ENCODE measurements at regions not wholly inside any gene's neighbourhood (a gene's known extent, or its start where the extent isn't known, plus 50 kb on each side); places are given as distances from the start of the nearest gene placed in this dataset.

DNA sequence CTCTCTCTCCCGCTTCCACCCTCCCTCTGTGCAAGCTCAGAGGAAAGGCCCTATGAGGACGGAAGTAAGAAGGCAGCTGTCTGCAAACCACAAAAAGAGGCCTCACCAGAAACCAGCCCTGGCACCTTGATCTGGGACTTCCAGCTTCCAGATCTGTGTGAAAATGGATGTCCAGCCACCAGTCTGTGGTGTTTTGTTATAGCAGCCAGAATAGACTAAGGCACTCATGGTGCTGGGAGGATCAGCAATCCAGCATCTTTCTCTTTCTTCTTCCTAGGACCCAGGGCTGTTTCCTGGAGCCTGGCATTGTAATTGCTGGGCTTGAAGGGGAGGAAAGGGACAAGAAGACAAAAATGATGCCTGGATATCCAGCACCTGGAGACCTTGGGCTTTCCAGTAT lies 122.5 kb downstream of the SOCS6 start:
- Histone ChIP-seq H3K4me2 (ENCODE audit: low read length) (no peak overlapping the region), H3K9ac (ENCODE audit: low read length) (no peak overlapping the region), H3K9me2 (ENCODE audit: insufficient read depth) (no peaks in the 10 kb centered on the region), H3K9me3 (ENCODE audit: control insufficient read depth in 1 of 2, insufficient read depth in 1 of 2, low read depth in 1 of 2, low read length in 2 of 2) (no peaks in the 10 kb centered on the region), H2AFZ (ENCODE audit: low read depth, low read length, poor library complexity, severe bottlenecking) (no peak overlapping the region), H3K27ac (ENCODE audit: low read depth, low read length) (no peak overlapping the region), H4K20me1 (ENCODE audit: insufficient read depth) (no peaks in the 10 kb centered on the region), H3K79me2 (ENCODE audit: insufficient read depth, low read length) (no peaks in the 10 kb centered on the region), H3K36me3 (ENCODE audit: control insufficient read depth in 1 of 2, insufficient read depth in 2 of 2, low read length in 2 of 2) (no peaks in the 10 kb centered on the region), H3K4me1 (ENCODE audit: control insufficient read depth in 1 of 2, insufficient read depth in 2 of 2, low read length in 2 of 2) (peaks cover 18 to 42% of the 10 kb centered on the region in 2 experiments), H3K27me3 (ENCODE audit: insufficient read depth, low read length) (no peaks in the 10 kb centered on the region), H3K4me3 (replicated peaks in 1 of 2; ENCODE audit: low read depth in 1 of 2, low read length in 2 of 2) (no peak overlapping the region)
- no peak for DNase-seq (ENCODE audit: low read depth, low spot score)
- ChIA-PET CTCF (no interaction called here), POLR2A (no interaction called here), RAD21 (ENCODE audit: low non-redundant PET in 1 of 2, low total read pairs in 2 of 2, uncharacterized antibody in 2 of 2, unreplicated experiment in 2 of 2) (no interaction called here)
- no peak for ATAC-seq
- TF ChIP-seq EZH2phosphoT487 (IDR thresholded peaks at IDR 0.05; ENCODE audit: borderline replicate concordance) (no peak), EZH2 (IDR thresholded peaks at IDR 0.05) (no peak), CEBPB (IDR thresholded peaks at IDR 0.05; ENCODE audit: low read depth) (no peak), JUND (IDR thresholded peaks at IDR 0.05) (no peak), POLR2AphosphoS5 (IDR thresholded peaks at IDR 0.05; ENCODE audit: low read depth, low read length) (no peak), ZFX (IDR thresholded peaks at IDR 0.05) (no peak), SP1 (IDR thresholded peaks at IDR 0.05; ENCODE audit: low read depth) (no peak), TCF7L2 (IDR thresholded peaks at IDR 0.05; ENCODE audit: borderline replicate concordance, extremely low read depth, insufficient read depth, insufficient read length) (no peak), ZNF274 (IDR thresholded peaks at IDR 0.05; ENCODE audit: low read depth, low read length) (no peak), EGR1 (IDR thresholded peaks at IDR 0.05; ENCODE audit: low read depth) (no peak)
- TF ChIP-seq, protein P1, sequence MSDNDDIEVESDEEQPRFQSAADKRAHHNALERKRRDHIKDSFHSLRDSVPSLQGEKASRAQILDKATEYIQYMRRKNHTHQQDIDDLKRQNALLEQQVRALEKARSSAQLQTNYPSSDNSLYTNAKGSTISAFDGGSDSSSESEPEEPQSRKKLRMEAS (IDR thresholded peaks at IDR 0.05) = no peak
- TF ChIP-seq, protein P2, sequence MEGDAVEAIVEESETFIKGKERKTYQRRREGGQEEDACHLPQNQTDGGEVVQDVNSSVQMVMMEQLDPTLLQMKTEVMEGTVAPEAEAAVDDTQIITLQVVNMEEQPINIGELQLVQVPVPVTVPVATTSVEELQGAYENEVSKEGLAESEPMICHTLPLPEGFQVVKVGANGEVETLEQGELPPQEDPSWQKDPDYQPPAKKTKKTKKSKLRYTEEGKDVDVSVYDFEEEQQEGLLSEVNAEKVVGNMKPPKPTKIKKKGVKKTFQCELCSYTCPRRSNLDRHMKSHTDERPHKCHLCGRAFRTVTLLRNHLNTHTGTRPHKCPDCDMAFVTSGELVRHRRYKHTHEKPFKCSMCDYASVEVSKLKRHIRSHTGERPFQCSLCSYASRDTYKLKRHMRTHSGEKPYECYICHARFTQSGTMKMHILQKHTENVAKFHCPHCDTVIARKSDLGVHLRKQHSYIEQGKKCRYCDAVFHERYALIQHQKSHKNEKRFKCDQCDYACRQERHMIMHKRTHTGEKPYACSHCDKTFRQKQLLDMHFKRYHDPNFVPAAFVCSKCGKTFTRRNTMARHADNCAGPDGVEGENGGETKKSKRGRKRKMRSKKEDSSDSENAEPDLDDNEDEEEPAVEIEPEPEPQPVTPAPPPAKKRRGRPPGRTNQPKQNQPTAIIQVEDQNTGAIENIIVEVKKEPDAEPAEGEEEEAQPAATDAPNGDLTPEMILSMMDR (IDR thresholded peaks at IDR 0.05 in 2 of 3, conservative IDR thresholded peaks at IDR 0.05 in 1 of 3; ENCODE audit: borderline replicate concordance in 1 of 3, insufficient read depth in 1 of 3, low read depth in 2 of 3, low read length in 2 of 3) = no peak
- TF ChIP-seq, protein P3, sequence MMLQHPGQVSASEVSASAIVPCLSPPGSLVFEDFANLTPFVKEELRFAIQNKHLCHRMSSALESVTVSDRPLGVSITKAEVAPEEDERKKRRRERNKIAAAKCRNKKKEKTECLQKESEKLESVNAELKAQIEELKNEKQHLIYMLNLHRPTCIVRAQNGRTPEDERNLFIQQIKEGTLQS (IDR thresholded peaks at IDR 0.05) = no peak
- TF ChIP-seq, protein P4, sequence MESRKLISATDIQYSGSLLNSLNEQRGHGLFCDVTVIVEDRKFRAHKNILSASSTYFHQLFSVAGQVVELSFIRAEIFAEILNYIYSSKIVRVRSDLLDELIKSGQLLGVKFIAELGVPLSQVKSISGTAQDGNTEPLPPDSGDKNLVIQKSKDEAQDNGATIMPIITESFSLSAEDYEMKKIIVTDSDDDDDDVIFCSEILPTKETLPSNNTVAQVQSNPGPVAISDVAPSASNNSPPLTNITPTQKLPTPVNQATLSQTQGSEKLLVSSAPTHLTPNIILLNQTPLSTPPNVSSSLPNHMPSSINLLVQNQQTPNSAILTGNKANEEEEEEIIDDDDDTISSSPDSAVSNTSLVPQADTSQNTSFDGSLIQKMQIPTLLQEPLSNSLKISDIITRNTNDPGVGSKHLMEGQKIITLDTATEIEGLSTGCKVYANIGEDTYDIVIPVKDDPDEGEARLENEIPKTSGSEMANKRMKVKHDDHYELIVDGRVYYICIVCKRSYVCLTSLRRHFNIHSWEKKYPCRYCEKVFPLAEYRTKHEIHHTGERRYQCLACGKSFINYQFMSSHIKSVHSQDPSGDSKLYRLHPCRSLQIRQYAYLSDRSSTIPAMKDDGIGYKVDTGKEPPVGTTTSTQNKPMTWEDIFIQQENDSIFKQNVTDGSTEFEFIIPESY (IDR thresholded peaks at IDR 0.05; ENCODE audit: extremely low read depth, insufficient replicate concordance, low read length) = no peak
- BruUV-seq (replicated peaks) = no TSS peak
- intact Hi-C loops (cut with micrococcal nuclease) = no loop called here

Data from HCT116 (cell line).